Neural progenitor cell (in vitro differentiated cells): ENCODE measurements at regions not wholly inside any gene's neighbourhood (a gene's known extent, or its start where the extent isn't known, plus 50 kb on each side); places are given as distances from the start of the nearest gene placed in this dataset.

Experiments
- CTCF ChIP-seq: fragments of 200-600 bp; sonication (generic); IDR thresholded peaks from 2 replicates; pipeline ENCODE4 v1.5.1; 2017; ENCODE audit warnings: antibody characterized with exemption, mild to moderate bottlenecking
- EZH2 ChIP-seq: fragments of 200-600 bp; sonication (generic); IDR thresholded peaks from 2 replicates; pipeline ENCODE4 v1.6.1; 2017; ENCODE audit warnings: antibody characterized with exemption, mild to moderate bottlenecking, moderate library complexity

- no peak for TF ChIP-seq EZH2
- peak; percentile 61 for TF ChIP-seq CTCF
Measured at GRCh38 chr12:38544330-38545066, 227.9 kb downstream of the ALG10B start.
